ENCODE measurements at regions not wholly inside any gene's neighbourhood (a gene's known extent, or its start where the extent isn't known, plus 50 kb on each side); places are given as distances from the start of the nearest gene placed in this dataset.
"Not testable (repeated sequence)": the region's sequence is repeated elsewhere in the genome, so short reads cannot be mapped to it uniquely, and the experiment has no call there.

GRCh38 chr7:159209429-159209828, 64.8 kb upstream of the VIPR2 start:
- DNase-seq (ENCODE audit: low read depth in 2 of 2): no peak

- no peak for DNase-seq (ENCODE audit: low read depth in 2 of 2)
Observed at GRCh38 chr7:159207951-159208350, 63.3 kb upstream of the VIPR2 start.

- no peak for DNase-seq (ENCODE audit: low read depth in 2 of 2)
Observed at GRCh38 chr7:159207393-159207792, 62.7 kb upstream of the VIPR2 start.

GRCh38 chr7:159205833-159206232, 61.2 kb upstream of the VIPR2 start:
- DNase-seq (ENCODE audit: low read depth in 2 of 2): no peak

GRCh38 chr7:159204664-159205063, 60.0 kb upstream of the VIPR2 start:
- no peak for DNase-seq (ENCODE audit: low read depth in 2 of 2)

- not testable (repeated sequence) for DNase-seq (ENCODE audit: low read depth in 2 of 2)
Observed at GRCh38 chr7:159203253-159203652, 58.6 kb upstream of the VIPR2 start.

GRCh38 chr7:159201722-159202330, 57.2 kb upstream of the VIPR2 start:
- DNase-seq (ENCODE audit: low read depth in 2 of 2): no peak

GRCh38 chr7:159200421-159200820, 55.8 kb upstream of the VIPR2 start:
- DNase-seq (ENCODE audit: low read depth in 2 of 2): no peak

- no peak for DNase-seq (ENCODE audit: low read depth in 2 of 2)
Observed at GRCh38 chr7:159198016-159198724, 53.5 kb upstream of the VIPR2 start.

GRCh38 chr7:159197066-159197975, 52.7 kb upstream of the VIPR2 start:
- no peak for DNase-seq (ENCODE audit: low read depth in 2 of 2)

- DNase-seq (ENCODE audit: low read depth in 2 of 2): no peak
Observed at GRCh38 chr7:159196584-159196983, 51.9 kb upstream of the VIPR2 start.

GRCh38 chr7:159195946-159196345, 51.3 kb upstream of the VIPR2 start:
- no peak for DNase-seq (ENCODE audit: low read depth in 2 of 2)
